Prostate gland (tissue), 2 donors: ENCODE measurements at regions not wholly inside any gene's neighbourhood (a gene's known extent, or its start where the extent isn't known, plus 50 kb on each side); places are given as distances from the start of the nearest gene placed in this dataset.

Experiments used
- DNase-seq: peaks from one replicate; pipeline ENCODE4 v3.0.0-alpha.2; 2019; ENCODE audit warnings: low spot score
- H3K27ac ChIP-seq, 2 donors: fragments of 200-600 bp; sonication (generic); 2 replicates each; pipeline ENCODE4 v1.5.1; 2017 to 2019
- H3K27me3 ChIP-seq: fragments of 200-600 bp; sonication (generic); replicated peaks from 2 replicates; pipeline ENCODE4 v1.5.1; 2019; ENCODE audit not compliant: insufficient read depth
- H3K36me3 ChIP-seq, 2 donors: fragments of 200-600 bp; sonication (generic); 1 replicate in 1 of 2; 2 replicates in 1 of 2; pipeline versions ENCODE4 v1.5.1 to v1.8.1; 2017 to 2019
- H3K4me1 ChIP-seq: fragments of 200-600 bp; sonication (generic); replicated peaks from 2 replicates; pipeline ENCODE4 v1.5.1; 2019
- H3K4me3 ChIP-seq, 2 donors: fragments of 200-600 bp; sonication (generic); 2 replicates each; pipeline ENCODE4 v1.5.1; 2017 to 2019
- H3K9me3 ChIP-seq: fragments of 200-600 bp; sonication (generic); 2 replicates; pipeline ENCODE4 v1.5.1; 2017
- POLR2A ChIP-seq: fragments of 450-650 bp; IDR thresholded peaks from one replicate; pipeline ENCODE4 v1.6.1; 2016; ENCODE audit warnings: antibody characterized with exemption, mild to moderate bottlenecking
- POLR2AphosphoS5 ChIP-seq: sonication (generic); formaldehyde crosslinking; IDR thresholded peaks from one replicate; pipeline ENCODE4 v1.6.1; 2017; ENCODE audit warnings: antibody characterized with exemption
- WGBS: methylation state at CpG from one replicate; pipeline ENCODE4 v1.1.5; 2018; 5-methylcytosine and 5-hydroxymethylcytosine counted together
- intact Hi-C: fragments of 100-400 bp; cut with DNase I; formaldehyde crosslinking; loops from one replicate; pipeline ENCODE4 v1.14.2; 2022
- TF ChIP-seq, protein P1 (sequence below), 4 experiments: fragments of 200-600 bp in 2 of 4; fragments of 450-650 bp in 2 of 4; sonication (generic) in 2 of 4; IDR thresholded peaks; 1 replicate in 3 of 4; 2 replicates in 1 of 4; pipeline ENCODE4 v1.5.1; 2016 to 2019; ENCODE audit warnings: antibody characterized with exemption in 4 of 4, mild to moderate bottlenecking in 2 of 4, moderate library complexity in 2 of 4

GRCh38 chr11:97445561-97445960, 1055.7 kb downstream of the JRKL start:
- intact Hi-C loops = no loop called here
- Histone ChIP-seq H3K9me3 (no peaks in the 10 kb centered on the region), H3K36me3 (no peaks in the 10 kb centered on the region), H3K4me1 (no peaks in the 10 kb centered on the region), H3K27me3 (no peaks in the 10 kb centered on the region), H3K4me3 (no peak overlapping the region), H3K27ac (no peak overlapping the region)
- TF ChIP-seq POLR2AphosphoS5 = no peak
- TF ChIP-seq POLR2A = no peak
- TF ChIP-seq, protein P1, sequence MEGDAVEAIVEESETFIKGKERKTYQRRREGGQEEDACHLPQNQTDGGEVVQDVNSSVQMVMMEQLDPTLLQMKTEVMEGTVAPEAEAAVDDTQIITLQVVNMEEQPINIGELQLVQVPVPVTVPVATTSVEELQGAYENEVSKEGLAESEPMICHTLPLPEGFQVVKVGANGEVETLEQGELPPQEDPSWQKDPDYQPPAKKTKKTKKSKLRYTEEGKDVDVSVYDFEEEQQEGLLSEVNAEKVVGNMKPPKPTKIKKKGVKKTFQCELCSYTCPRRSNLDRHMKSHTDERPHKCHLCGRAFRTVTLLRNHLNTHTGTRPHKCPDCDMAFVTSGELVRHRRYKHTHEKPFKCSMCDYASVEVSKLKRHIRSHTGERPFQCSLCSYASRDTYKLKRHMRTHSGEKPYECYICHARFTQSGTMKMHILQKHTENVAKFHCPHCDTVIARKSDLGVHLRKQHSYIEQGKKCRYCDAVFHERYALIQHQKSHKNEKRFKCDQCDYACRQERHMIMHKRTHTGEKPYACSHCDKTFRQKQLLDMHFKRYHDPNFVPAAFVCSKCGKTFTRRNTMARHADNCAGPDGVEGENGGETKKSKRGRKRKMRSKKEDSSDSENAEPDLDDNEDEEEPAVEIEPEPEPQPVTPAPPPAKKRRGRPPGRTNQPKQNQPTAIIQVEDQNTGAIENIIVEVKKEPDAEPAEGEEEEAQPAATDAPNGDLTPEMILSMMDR (IDR thresholded peaks at IDR 0.05) = no peak
- no peak for DNase-seq
- 71% methylated on average over 2 of the region's 2 CpGs for WGBS

DNA sequence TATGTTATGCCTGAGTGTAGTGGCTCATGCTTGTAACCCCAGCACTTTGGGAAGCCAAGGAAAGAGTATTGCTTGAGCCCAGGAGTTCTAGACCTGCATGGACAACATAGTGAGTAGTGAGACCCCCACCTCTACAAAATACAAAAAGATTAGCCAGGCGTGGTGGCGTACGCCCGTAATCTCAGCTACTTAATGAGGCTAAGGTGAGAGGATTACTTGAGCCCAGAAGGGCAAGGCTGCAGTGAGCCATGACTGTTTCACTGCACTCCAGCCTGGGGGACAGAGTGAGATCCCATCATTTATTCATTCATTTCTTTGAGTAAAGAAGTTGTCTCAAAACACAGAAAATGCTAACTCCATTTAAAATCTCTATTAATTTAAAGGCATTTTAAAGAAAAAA, 1061.6 kb downstream of the JRKL start:
- 90% methylated on average over 4 of the region's 4 CpGs for WGBS
- intact Hi-C loops = no loop called here
- no peaks in the 10 kb centered on the region for H3K9me3 ChIP-seq

DNA sequence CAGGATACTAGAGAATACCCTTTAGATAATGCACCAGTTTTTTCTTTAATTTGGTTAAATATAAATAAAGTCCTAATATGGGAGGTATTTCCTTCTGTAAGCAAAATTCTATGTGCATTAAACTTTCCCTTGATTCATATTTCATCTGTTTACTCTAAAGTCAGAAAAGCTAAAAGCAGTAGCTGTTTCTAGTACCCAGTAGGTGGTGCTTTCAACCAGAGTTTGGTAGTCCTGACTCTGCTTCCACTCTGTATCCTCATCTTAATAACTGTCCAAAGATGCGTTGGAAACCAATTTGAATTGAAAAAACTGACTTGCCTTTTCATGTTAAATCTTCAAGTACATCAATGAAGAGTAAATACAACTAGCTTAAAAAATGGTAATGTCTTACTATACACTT, 1065.2 kb downstream of the JRKL start:
- no peak for DNase-seq
- H3K4me3 ChIP-seq = no peak overlapping the region
- intact Hi-C loops = no loop called here
- no peaks in the 10 kb centered on the region for H3K4me1 ChIP-seq
- TF ChIP-seq, protein P1 (IDR thresholded peaks at IDR 0.05) = no peak
- no peak for TF ChIP-seq POLR2AphosphoS5
- no peak for TF ChIP-seq POLR2A
- WGBS = 22% methylated on average over 1 of the region's 1 CpG
- no peak overlapping the region for H3K27ac ChIP-seq
- no peaks in the 10 kb centered on the region for H3K36me3 ChIP-seq
- no peaks in the 10 kb centered on the region for H3K27me3 ChIP-seq
- H3K9me3 ChIP-seq = no peaks in the 10 kb centered on the region

More for the DNA sequence above, 1061.6 kb downstream of the JRKL start:
- Histone ChIP-seq H3K27me3 (no peaks in the 10 kb centered on the region), H3K36me3 (no peaks in the 10 kb centered on the region), H3K4me1 (no peaks in the 10 kb centered on the region), H3K4me3 (no peak overlapping the region), H3K27ac (no peak overlapping the region)
- no peak for DNase-seq
- no peak for TF ChIP-seq POLR2AphosphoS5
- no peak for TF ChIP-seq POLR2A
- TF ChIP-seq, protein P1 (IDR thresholded peaks at IDR 0.05) = no peak

GRCh38 chr11:97460091-97460490, 1070.3 kb downstream of the JRKL start:
- intact Hi-C loops = no loop called here
- Histone ChIP-seq H3K36me3 (no peaks in the 10 kb centered on the region), H3K27me3 (no peaks in the 10 kb centered on the region), H3K4me3 (no peak overlapping the region), H3K9me3 (no peaks in the 10 kb centered on the region), H3K27ac (no peak overlapping the region), H3K4me1 (no peaks in the 10 kb centered on the region)
- TF ChIP-seq POLR2AphosphoS5 (no peak), POLR2A (no peak)
- TF ChIP-seq, protein P1 (IDR thresholded peaks at IDR 0.05) = no peak
- DNase-seq = no peak

GRCh38 chr11:97461044-97461880, 1071.4 kb downstream of the JRKL start:
- H3K9me3 ChIP-seq = no peaks in the 10 kb centered on the region
- 91% methylated on average over 20 of the region's 21 CpGs for WGBS
- H3K27me3 ChIP-seq = no peaks in the 10 kb centered on the region
- H3K4me1 ChIP-seq = no peaks in the 10 kb centered on the region
- TF ChIP-seq POLR2AphosphoS5 (no peak), POLR2A (no peak)
- TF ChIP-seq, protein P1 (IDR thresholded peaks at IDR 0.05) = no peak
- intact Hi-C loops = no loop called here
- no peak for DNase-seq
- no peaks in the 10 kb centered on the region for H3K36me3 ChIP-seq
- H3K4me3 ChIP-seq = no peak overlapping the region
- no peak overlapping the region for H3K27ac ChIP-seq
